ENCODE measurements at regions not wholly inside any gene's neighbourhood (a gene's known extent, or its start where the extent isn't known, plus 50 kb on each side); places are given as distances from the start of the nearest gene placed in this dataset.

DNA sequence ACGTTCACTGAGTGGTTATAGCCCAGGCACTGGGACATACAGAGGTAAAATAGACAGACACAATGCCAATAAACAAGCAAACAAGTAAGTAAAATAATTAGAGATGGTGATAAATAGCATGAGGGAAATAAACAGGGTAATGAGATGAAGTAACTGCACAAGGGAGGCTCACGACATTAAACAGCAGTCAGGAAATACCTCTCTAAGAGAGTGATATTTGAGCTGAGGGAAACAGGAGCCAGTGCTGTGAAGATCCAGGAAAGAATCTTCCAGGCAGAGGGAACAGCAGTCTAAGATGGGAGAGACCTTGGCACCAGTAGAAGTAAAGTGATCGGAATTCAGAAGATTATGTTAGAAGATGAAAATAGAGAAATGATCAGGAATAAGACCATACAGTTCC lies 279.4 kb downstream of the HINT1 start:
- no peak for TF ChIP-seq CTCF (conservative IDR thresholded peaks at IDR 0.05)
- Mint-ChIP-seq H3K36me3 (ENCODE audit: low read depth) (no peaks in the 10 kb centered on the region), H3K9me3 (no peaks in the 10 kb centered on the region), H3K4me1 (peaks cover 27% of the 10 kb centered on the region), H3K27me3 (ENCODE audit: low read depth) (peaks cover 12% of the 10 kb centered on the region), H3K4me3 (no peak overlapping the region), H3K27ac (ENCODE audit: unreplicated experiment) (no peak overlapping the region)
- DNase-seq (ENCODE audit: low read depth, low spot score), result no peak

DNA sequence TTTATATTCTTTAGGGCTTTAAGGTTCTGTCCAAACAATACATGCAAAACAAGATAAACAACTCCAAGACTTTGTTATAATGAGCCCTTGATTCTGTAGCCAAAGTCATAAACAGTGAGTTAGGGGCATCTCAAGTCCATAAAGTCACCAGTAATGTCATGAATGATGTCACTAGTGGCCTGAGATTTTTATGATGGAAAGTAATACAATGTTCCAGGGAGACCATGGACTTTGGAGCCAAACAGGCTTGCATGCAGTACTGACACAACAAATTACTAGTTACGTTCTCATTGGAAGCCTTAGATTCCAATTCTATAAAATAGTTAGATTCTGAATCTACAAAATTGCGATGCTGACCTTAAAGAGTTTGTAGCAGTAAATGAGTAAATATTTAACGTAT lies 280.0 kb downstream of the HINT1 start:
- H3K4me1 Mint-ChIP-seq, result peaks cover 27% of the 10 kb centered on the region
- no peak overlapping the region for H3K27ac Mint-ChIP-seq (ENCODE audit: unreplicated experiment)
- no peaks in the 10 kb centered on the region for H3K36me3 Mint-ChIP-seq (ENCODE audit: low read depth)
- H3K9me3 Mint-ChIP-seq, result no peaks in the 10 kb centered on the region
- TF ChIP-seq CTCF (conservative IDR thresholded peaks at IDR 0.05), result no peak
- no peak overlapping the region for H3K4me3 Mint-ChIP-seq
- H3K27me3 Mint-ChIP-seq (ENCODE audit: low read depth), result peaks cover 12% of the 10 kb centered on the region
- no peak for DNase-seq (ENCODE audit: low read depth, low spot score)

DNA sequence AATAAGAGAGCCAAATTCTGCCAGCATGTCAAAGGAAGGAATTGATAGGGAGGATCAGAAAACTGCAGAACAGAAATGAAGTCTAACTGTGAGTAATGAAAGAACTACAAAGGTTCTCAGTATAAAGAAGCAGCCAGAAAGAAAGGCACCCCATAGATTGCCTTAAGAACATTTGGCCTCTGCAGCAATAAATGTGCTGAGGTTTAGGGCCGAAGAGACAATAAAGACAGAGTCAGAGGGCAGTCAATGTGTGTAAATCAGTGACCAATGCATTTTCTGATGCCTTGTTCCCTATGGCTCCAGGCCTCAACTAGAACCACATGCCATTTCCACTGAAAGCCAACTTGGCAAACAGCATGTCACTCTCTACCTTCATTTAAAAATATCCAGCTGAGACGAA lies 281.0 kb downstream of the HINT1 start:
- no peaks in the 10 kb centered on the region for H3K36me3 Mint-ChIP-seq (ENCODE audit: low read depth)
- H3K27ac Mint-ChIP-seq (ENCODE audit: unreplicated experiment), result no peak overlapping the region
- TF ChIP-seq CTCF (conservative IDR thresholded peaks at IDR 0.05), result no peak
- DNase-seq (ENCODE audit: low read depth, low spot score), result no peak
- H3K4me3 Mint-ChIP-seq, result no peak overlapping the region
- no peaks in the 10 kb centered on the region for H3K9me3 Mint-ChIP-seq
- H3K27me3 Mint-ChIP-seq (ENCODE audit: low read depth), result peaks cover 12% of the 10 kb centered on the region
- peaks cover 27% of the 10 kb centered on the region for H3K4me1 Mint-ChIP-seq

- Mint-ChIP-seq H3K9me3 (peaks cover 3% of the 10 kb centered on the region), H3K4me1 (no peaks in the 10 kb centered on the region), H3K36me3 (ENCODE audit: low read depth) (peaks cover 6% of the 10 kb centered on the region), H3K27ac (ENCODE audit: unreplicated experiment) (no peak overlapping the region), H3K4me3 (no peak overlapping the region), H3K27me3 (ENCODE audit: low read depth) (no peaks in the 10 kb centered on the region)
- no peak for DNase-seq (ENCODE audit: low read depth, low spot score)
- no peak for TF ChIP-seq CTCF (conservative IDR thresholded peaks at IDR 0.05)
Measured at GRCh38 chr5:130875656-130876055, 289.4 kb downstream of the HINT1 start.

- H3K4me1 Mint-ChIP-seq, result no peaks in the 10 kb centered on the region
- no peak for DNase-seq (ENCODE audit: low read depth, low spot score)
- peaks cover 3% of the 10 kb centered on the region for H3K9me3 Mint-ChIP-seq
- no peak for TF ChIP-seq CTCF (conservative IDR thresholded peaks at IDR 0.05)
- H3K27me3 Mint-ChIP-seq (ENCODE audit: low read depth), result no peaks in the 10 kb centered on the region
- no peak overlapping the region for H3K4me3 Mint-ChIP-seq
- no peak overlapping the region for H3K27ac Mint-ChIP-seq (ENCODE audit: unreplicated experiment)
- H3K36me3 Mint-ChIP-seq (ENCODE audit: low read depth), result peaks cover 6% of the 10 kb centered on the region
Measured at GRCh38 chr5:130874861-130875417, 290.1 kb downstream of the HINT1 start.
